Uterus (tissue), 3 donors: ENCODE measurements at regions not wholly inside any gene's neighbourhood (a gene's known extent, or its start where the extent isn't known, plus 50 kb on each side); places are given as distances from the start of the nearest gene placed in this dataset.
A peak's percentile ranks its signal among the peaks of the same experiment; 100 is the strongest.

Experiments used
- DNase-seq, 2 donors: peaks; one replicate each; pipeline ENCODE4 v3.0.0-alpha.2; 2019 to 2020
- H3K27ac ChIP-seq, 2 donors: fragments of 200-600 bp; sonication (generic); 1 replicate in 1 of 2; 2 replicates in 1 of 2; pipeline ENCODE4 v1.5.1; 2016 to 2018
- H3K27me3 ChIP-seq, 2 donors: fragments of 200-600 bp; sonication (generic); one replicate each; pipeline ENCODE4 v1.5.1; 2018 to 2019; ENCODE audit warnings: control low read depth in 1 of 2
- H3K36me3 ChIP-seq, 2 donors: fragments of 200-600 bp; sonication (generic); one replicate each; pipeline ENCODE4 v1.5.1; 2019; ENCODE audit warnings: control low read depth in 1 of 2
- H3K4me1 ChIP-seq, 2 donors: fragments of 200-600 bp; sonication (generic); one replicate each; pipeline ENCODE4 v1.5.1; 2018 to 2019; ENCODE audit warnings: control low read depth in 1 of 2
- H3K4me3 ChIP-seq, 2 donors: fragments of 200-600 bp; sonication (generic); 1 replicate in 1 of 2; 2 replicates in 1 of 2; pipeline ENCODE4 v1.5.1; 2018 to 2019; ENCODE audit warnings: mild to moderate bottlenecking in 1 of 2
- H3K9me3 ChIP-seq, 2 donors: fragments of 200-600 bp; sonication (generic); one replicate each; pipeline ENCODE4 v1.5.1; 2019; ENCODE audit warnings: control low read depth in 1 of 2
- POLR2A ChIP-seq, 2 donors: fragments of 450-650 bp; IDR thresholded peaks; one replicate each; pipeline ENCODE4 v1.6.1; 2016; ENCODE audit warnings: antibody characterized with exemption in 2 of 2, mild to moderate bottlenecking in 1 of 2, moderate library complexity in 1 of 2
- intact Hi-C: fragments of 100-400 bp; cut with DNase I; formaldehyde crosslinking; loops from one replicate; pipeline ENCODE4 v1.15.1; 2023; ENCODE audit warnings: low total_unique reads
- TF ChIP-seq, protein P1 (sequence below), 4 experiments: fragments of 200-600 bp in 2 of 4; fragments of 450-650 bp in 2 of 4; sonication (generic) in 2 of 4; IDR thresholded peaks; one replicate each; pipeline ENCODE4 v1.5.1; 2016 to 2019; ENCODE audit warnings: antibody characterized with exemption in 4 of 4, mild to moderate bottlenecking in 2 of 4, moderate library complexity in 1 of 4
- donor health status: DM: yes; HTN: yes; CAD: no.

DNA sequence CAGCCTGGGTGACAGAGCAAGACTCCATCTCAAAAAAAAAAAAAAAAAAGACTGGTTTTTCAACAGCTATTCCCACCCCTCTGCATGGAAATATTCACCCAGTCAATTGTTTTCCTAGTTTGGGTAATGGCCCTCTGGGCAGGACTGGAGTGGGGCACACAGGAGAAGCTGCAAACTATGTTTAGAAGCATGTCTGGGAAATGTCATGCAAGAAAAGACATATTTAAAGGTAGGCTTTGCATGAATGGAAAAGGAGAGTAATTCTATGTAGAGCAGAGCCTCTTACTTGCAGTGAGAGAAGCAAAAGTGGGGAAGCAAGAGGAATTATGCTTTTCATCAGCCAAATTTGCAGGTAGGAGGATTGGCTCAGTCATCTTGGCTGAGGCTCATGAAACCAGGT lies 276.5 kb upstream of the PLEKHG7 start:
- H3K27me3 ChIP-seq, result no peaks in the 10 kb centered on the region
- H3K4me3 ChIP-seq, result no peak overlapping the region
- H3K4me1 ChIP-seq, result no peaks in the 10 kb centered on the region
- DNase-seq, result no peak
- intact Hi-C loops, result no loop called here
- TF ChIP-seq POLR2A (IDR thresholded peaks at IDR 0.05), result no peak
- TF ChIP-seq, protein P1, sequence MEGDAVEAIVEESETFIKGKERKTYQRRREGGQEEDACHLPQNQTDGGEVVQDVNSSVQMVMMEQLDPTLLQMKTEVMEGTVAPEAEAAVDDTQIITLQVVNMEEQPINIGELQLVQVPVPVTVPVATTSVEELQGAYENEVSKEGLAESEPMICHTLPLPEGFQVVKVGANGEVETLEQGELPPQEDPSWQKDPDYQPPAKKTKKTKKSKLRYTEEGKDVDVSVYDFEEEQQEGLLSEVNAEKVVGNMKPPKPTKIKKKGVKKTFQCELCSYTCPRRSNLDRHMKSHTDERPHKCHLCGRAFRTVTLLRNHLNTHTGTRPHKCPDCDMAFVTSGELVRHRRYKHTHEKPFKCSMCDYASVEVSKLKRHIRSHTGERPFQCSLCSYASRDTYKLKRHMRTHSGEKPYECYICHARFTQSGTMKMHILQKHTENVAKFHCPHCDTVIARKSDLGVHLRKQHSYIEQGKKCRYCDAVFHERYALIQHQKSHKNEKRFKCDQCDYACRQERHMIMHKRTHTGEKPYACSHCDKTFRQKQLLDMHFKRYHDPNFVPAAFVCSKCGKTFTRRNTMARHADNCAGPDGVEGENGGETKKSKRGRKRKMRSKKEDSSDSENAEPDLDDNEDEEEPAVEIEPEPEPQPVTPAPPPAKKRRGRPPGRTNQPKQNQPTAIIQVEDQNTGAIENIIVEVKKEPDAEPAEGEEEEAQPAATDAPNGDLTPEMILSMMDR (IDR thresholded peaks at IDR 0.05), result no peak
- no peak overlapping the region for H3K27ac ChIP-seq
- no peaks in the 10 kb centered on the region for H3K36me3 ChIP-seq
- H3K9me3 ChIP-seq, result no peaks in the 10 kb centered on the region

DNA sequence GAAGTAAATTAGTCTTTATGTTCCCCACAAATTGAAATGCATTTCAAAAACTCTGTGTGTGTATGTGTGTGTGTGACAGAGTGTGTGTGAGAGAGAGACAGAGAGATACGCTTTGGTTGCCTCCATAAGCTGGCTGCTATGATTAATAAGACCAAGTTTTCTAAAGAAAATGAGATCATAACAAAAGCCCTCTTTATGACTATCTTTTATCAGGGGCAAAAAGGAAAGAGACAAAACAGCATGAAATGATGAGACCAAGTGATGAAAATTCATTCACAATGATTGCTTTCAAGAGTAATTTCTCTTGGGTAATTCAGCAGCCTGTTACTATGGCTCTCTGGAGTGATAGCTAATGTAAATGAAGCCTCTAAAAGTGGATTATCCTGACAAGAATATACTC lies 277.6 kb upstream of the PLEKHG7 start:
- intact Hi-C loops, result no loop called here
- Histone ChIP-seq H3K27me3 (no peaks in the 10 kb centered on the region), H3K9me3 (no peaks in the 10 kb centered on the region), H3K4me3 (no peak overlapping the region), H3K27ac (no peak overlapping the region), H3K36me3 (no peaks in the 10 kb centered on the region), H3K4me1 (no peaks in the 10 kb centered on the region)
- DNase-seq, result no peak
- TF ChIP-seq, protein P1 (IDR thresholded peaks at IDR 0.05), result no peak
- TF ChIP-seq POLR2A (IDR thresholded peaks at IDR 0.05), result no peak

DNA sequence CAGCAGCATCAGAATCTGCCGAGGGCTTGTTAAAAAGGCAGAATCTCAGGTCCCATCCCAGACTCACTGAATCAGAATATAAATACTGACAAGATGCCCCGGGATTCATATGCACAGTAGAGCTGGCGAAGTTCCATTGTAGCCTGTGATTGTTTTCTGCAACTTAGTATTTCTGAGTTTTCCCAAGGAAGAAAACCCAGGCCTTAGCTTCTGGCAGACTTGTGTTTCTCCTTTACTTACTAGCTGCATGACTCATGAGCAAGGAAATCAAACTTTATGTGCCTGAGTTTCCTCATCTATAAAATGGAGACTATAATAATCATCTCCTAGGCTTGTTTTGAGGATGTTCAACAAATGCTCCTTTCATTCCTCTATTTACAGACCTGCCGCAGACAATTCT lies 278.5 kb upstream of the PLEKHG7 start:
- H3K9me3 ChIP-seq, result no peaks in the 10 kb centered on the region
- intact Hi-C loops, result no loop called here
- H3K27ac ChIP-seq, result peak overlapping the region; percentile 8 to 23
- H3K4me1 ChIP-seq, result no peaks in the 10 kb centered on the region
- DNase-seq, result peak in 1 of 2 donors; percentile 36
- H3K36me3 ChIP-seq, result no peaks in the 10 kb centered on the region
- H3K27me3 ChIP-seq, result no peaks in the 10 kb centered on the region
- no peak overlapping the region for H3K4me3 ChIP-seq
- TF ChIP-seq, protein P1 (IDR thresholded peaks at IDR 0.05), result no peak
- TF ChIP-seq POLR2A (IDR thresholded peaks at IDR 0.05), result no peak

DNA sequence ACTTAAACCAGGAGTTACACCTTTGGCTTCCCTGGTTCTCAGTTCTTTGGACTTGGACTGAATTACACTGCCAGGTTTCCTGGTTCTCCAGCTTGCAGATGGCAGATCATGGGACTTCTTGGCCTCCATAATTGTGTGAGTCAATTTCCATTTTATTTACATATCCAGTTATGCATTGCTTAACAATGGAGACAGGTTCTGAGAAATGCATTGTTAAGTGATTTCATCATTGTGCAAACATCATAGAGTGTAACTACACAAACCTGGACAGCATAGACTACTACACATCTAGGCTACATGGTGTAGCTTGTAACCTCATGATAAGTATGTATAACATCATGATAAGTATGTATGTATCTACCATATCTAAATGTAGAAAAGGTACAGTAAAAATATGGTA lies 276.1 kb upstream of the BTG1 start:
- H3K36me3 ChIP-seq, result no peaks in the 10 kb centered on the region
- H3K4me3 ChIP-seq, result no peak overlapping the region
- DNase-seq, result no peak
- no peak for TF ChIP-seq POLR2A (IDR thresholded peaks at IDR 0.05)
- TF ChIP-seq, protein P1 (IDR thresholded peaks at IDR 0.05), result no peak
- H3K4me1 ChIP-seq, result no peaks in the 10 kb centered on the region
- no peak overlapping the region for H3K27ac ChIP-seq
- intact Hi-C loops, result no loop called here
- no peaks in the 10 kb centered on the region for H3K27me3 ChIP-seq
- H3K9me3 ChIP-seq, result no peaks in the 10 kb centered on the region

DNA sequence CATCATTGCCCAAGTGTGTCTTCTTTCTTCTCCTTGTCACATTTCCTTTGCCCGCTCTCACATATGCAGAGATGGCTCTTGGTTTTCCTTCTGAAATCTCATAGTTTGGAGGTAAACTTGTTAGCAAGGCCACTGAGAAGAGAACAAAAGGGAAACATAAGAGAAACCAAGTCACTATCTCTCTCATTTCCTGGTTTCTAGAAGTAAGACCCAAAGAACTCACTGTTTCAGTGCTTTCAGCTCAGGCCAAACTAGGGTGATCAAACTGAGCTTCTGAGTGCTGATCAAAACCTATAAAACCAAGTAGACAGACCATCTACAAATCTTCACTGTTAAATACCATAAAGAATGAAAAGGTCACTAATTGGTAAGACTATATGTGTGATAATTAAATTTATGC lies 275.4 kb upstream of the BTG1 start:
- Histone ChIP-seq H3K9me3 (no peaks in the 10 kb centered on the region), H3K4me3 (no peak overlapping the region), H3K27me3 (no peaks in the 10 kb centered on the region), H3K27ac (no peak overlapping the region), H3K4me1 (no peaks in the 10 kb centered on the region), H3K36me3 (no peaks in the 10 kb centered on the region)
- TF ChIP-seq, protein P1 (IDR thresholded peaks at IDR 0.05), result no peak
- no peak for TF ChIP-seq POLR2A (IDR thresholded peaks at IDR 0.05)
- intact Hi-C loops, result no loop called here
- no peak for DNase-seq
